ENCODE measurements at regions not wholly inside any gene's neighbourhood (a gene's known extent, or its start where the extent isn't known, plus 50 kb on each side); places are given as distances from the start of the nearest gene placed in this dataset.
"Not testable (repeated sequence)": the region's sequence is repeated elsewhere in the genome, so short reads cannot be mapped to it uniquely, and the experiment has no call there.

DNA sequence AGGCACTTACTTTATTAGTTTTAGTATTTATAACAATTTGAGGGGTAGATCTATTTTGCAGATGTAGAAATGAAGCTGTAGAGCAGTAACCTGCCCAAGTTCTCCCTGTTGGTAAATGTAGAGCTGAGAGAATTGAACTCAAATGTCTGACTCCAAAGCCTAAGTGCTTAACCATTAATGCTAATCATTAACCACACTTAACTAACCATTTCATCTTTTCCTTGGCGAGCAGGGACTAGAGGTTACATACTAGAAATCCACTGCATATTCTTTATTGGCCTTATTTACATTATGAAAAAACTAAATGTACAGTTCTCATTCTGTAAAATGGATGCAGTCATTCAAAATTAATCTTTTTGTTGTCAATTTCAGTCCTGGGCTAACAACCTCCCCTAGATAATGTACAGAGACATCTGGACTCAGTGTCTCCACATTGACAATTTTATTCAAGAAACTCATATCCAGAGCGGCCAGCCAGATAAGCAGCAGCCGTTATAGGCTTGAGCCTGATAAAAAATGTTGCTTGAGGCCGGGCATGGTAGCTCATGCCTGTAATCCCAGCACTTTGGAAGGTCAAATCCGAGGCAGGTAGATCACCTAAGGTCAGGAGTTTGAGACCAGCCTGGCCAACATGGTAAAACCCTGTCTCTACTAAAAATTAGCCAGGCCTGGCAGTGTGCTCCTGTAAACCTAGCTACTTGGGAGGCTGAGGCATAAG, 76.7 kb upstream of the PICALM start:
- TF ChIP-seq, protein P1, sequence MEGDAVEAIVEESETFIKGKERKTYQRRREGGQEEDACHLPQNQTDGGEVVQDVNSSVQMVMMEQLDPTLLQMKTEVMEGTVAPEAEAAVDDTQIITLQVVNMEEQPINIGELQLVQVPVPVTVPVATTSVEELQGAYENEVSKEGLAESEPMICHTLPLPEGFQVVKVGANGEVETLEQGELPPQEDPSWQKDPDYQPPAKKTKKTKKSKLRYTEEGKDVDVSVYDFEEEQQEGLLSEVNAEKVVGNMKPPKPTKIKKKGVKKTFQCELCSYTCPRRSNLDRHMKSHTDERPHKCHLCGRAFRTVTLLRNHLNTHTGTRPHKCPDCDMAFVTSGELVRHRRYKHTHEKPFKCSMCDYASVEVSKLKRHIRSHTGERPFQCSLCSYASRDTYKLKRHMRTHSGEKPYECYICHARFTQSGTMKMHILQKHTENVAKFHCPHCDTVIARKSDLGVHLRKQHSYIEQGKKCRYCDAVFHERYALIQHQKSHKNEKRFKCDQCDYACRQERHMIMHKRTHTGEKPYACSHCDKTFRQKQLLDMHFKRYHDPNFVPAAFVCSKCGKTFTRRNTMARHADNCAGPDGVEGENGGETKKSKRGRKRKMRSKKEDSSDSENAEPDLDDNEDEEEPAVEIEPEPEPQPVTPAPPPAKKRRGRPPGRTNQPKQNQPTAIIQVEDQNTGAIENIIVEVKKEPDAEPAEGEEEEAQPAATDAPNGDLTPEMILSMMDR (IDR thresholded peaks at IDR 0.05; ENCODE audit: partially characterized antibody, unreplicated experiment): no peak

DNA sequence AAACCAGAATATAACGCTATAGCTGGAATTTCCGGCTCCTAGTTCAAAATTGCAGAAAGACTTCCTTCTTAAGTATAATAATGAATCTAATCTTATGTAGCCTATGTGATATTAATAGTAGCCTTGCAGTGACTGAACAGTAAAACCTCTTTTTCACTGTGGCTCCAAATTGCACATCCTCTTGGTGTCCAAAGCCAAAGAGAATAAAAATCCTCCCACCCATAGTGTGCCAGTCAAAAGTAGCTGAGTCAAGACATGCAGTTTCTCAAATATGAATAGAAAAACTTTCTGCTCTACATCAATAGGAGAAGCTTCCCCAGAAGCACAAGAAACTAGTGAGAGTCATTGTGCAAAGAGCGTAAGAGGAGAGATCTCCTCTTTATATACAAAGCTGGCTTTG, 76.0 kb upstream of the PICALM start:
- Mint-ChIP-seq H3K36me3 (ENCODE audit: unreplicated experiment) (no peaks in the 10 kb centered on the region), H3K27ac (ENCODE audit: unreplicated experiment) (no peak overlapping the region)

More for the DNA sequence above, 76.7 kb upstream of the PICALM start:
- no peaks in the 10 kb centered on the region for H3K9me3 Mint-ChIP-seq (ENCODE audit: unreplicated experiment)
- H3K4me3 Mint-ChIP-seq (ENCODE audit: unreplicated experiment): no peak overlapping the region
- no peak for DNase-seq
- H3K27ac Mint-ChIP-seq (ENCODE audit: unreplicated experiment): no peak overlapping the region
- no peaks in the 10 kb centered on the region for H3K4me1 Mint-ChIP-seq (ENCODE audit: low read depth, unreplicated experiment)
- H3K27me3 Mint-ChIP-seq (ENCODE audit: unreplicated experiment): no peaks in the 10 kb centered on the region
- H3K36me3 Mint-ChIP-seq (ENCODE audit: unreplicated experiment): no peaks in the 10 kb centered on the region

DNA sequence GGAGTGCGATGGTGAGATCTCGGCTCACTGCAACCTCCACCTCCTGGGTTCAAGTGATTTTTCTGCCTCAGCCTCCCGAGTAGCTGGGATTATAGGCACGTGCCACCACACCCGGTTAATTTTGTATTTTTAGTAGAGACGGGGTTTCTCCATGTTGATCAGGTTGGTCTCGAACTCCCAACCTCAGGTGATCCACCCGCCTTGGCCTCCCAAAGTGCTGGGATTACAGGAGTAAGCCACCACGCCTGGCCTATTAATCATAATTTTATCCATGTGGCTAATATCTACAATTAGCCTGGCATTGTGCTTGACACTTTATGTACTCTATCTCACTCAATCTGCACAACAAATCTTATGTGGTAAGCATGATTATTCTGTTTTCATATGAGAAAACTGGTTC, 75.2 kb upstream of the PICALM start:
- not testable (repeated sequence) for H3K36me3 Mint-ChIP-seq (ENCODE audit: unreplicated experiment)

More for the DNA sequence above, 76.0 kb upstream of the PICALM start:
- Mint-ChIP-seq H3K27me3 (ENCODE audit: unreplicated experiment) (no peaks in the 10 kb centered on the region), H3K4me1 (ENCODE audit: low read depth, unreplicated experiment) (no peaks in the 10 kb centered on the region), H3K9me3 (ENCODE audit: unreplicated experiment) (peaks cover 2% of the 10 kb centered on the region), H3K4me3 (ENCODE audit: unreplicated experiment) (no peak overlapping the region)
- DNase-seq: no peak
- TF ChIP-seq, protein P1 (IDR thresholded peaks at IDR 0.05; ENCODE audit: partially characterized antibody, unreplicated experiment): no peak

DNA sequence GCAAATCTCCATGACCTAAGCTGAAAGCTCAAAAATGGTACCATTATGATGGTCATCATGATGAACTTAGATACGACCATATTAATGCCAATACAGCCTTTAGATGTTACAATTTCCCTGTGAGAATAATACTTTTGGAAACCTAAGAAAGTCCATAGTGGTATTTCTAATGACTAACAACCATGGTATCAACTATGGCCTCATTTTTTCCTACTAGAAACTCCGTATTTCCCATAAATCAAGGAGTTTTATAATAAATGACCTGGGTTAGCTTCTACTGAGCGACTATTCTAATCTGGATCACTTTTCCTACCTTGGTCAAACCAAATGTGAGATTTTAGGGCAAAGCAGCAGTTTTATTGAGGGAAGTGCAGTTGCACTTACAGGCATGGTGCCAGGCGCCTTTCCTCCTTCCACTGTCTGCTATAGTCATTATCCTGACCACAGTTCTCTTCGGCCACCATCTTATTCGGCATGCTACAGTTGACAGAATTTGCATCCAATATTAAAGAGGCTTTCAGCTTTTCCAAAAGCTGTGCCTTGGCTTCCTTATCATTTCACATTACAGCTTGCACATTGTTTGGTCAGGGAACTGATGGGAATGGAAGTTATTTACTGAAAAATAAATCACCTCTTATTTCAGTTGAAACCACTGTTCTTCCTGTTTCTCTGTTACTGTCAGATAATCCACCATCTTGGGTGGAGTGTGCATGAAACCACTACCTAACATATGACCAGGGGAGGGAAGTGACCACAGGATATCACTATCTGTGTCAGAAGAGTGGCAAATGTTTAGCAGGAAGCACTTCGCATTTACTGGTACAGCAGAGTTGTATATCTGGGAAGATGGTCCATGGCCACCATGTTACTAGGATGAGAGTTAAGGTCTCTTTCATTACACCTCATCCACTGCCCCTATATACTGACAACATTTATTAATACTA, 74.5 kb upstream of the PICALM start:
- DNase-seq: no peak
- no peak overlapping the region for H3K4me3 Mint-ChIP-seq (ENCODE audit: unreplicated experiment)
- H3K36me3 Mint-ChIP-seq (ENCODE audit: unreplicated experiment): no peaks in the 10 kb centered on the region
- H3K27me3 Mint-ChIP-seq (ENCODE audit: unreplicated experiment): no peaks in the 10 kb centered on the region
- no peaks in the 10 kb centered on the region for H3K4me1 Mint-ChIP-seq (ENCODE audit: low read depth, unreplicated experiment)
- no peak overlapping the region for H3K27ac Mint-ChIP-seq (ENCODE audit: unreplicated experiment)
- TF ChIP-seq, protein P1 (IDR thresholded peaks at IDR 0.05; ENCODE audit: partially characterized antibody, unreplicated experiment): no peak
- H3K9me3 Mint-ChIP-seq (ENCODE audit: unreplicated experiment): peaks cover 2% of the 10 kb centered on the region

More for the DNA sequence above, 75.2 kb upstream of the PICALM start:
- not testable (repeated sequence) for H3K4me1 Mint-ChIP-seq (ENCODE audit: low read depth, unreplicated experiment); H3K9me3 Mint-ChIP-seq (ENCODE audit: unreplicated experiment); H3K27ac Mint-ChIP-seq (ENCODE audit: unreplicated experiment); DNase-seq; H3K4me3 Mint-ChIP-seq (ENCODE audit: unreplicated experiment); H3K27me3 Mint-ChIP-seq (ENCODE audit: unreplicated experiment)

DNA sequence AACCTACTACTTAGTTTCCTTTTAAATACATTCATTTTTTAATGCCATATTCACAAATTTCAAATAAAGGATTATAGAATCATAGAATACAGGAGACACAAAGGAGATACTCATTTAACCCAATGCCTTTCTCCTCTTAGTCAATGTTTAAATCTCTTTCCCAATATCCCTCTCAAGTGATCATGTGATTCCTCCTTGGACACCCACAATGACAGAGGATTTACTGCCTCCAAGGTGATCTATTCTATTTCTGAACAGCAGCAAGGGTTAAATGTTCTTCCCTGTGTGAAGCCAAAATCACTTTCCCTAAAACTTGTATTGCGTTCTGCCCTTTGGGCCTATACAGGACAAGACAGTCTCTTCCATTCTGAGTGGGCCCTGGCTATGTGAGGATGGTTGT, 73.3 kb upstream of the PICALM start:
- Mint-ChIP-seq H3K27me3 (ENCODE audit: unreplicated experiment) (no peaks in the 10 kb centered on the region), H3K27ac (ENCODE audit: unreplicated experiment) (no peak overlapping the region), H3K4me3 (ENCODE audit: unreplicated experiment) (no peak overlapping the region), H3K9me3 (ENCODE audit: unreplicated experiment) (peaks cover 2% of the 10 kb centered on the region), H3K36me3 (ENCODE audit: unreplicated experiment) (no peaks in the 10 kb centered on the region), H3K4me1 (ENCODE audit: low read depth, unreplicated experiment) (no peaks in the 10 kb centered on the region)
- DNase-seq: no peak
- TF ChIP-seq, protein P1 (IDR thresholded peaks at IDR 0.05; ENCODE audit: partially characterized antibody, unreplicated experiment): no peak
